BJ (cell line): ENCODE measurements at regions not wholly inside any gene's neighbourhood (a gene's known extent, or its start where the extent isn't known, plus 50 kb on each side); places are given as distances from the start of the nearest gene placed in this dataset.
A peak's percentile ranks its signal among the peaks of the same experiment; 100 is the strongest.

ENCODE experiments used
- CTCF ChIA-PET: fragments of 350-600 bp; formaldehyde crosslinking; extraction: SDS; loops from one replicate; lab custom pipeline; 2021; ENCODE audit warnings: antibody characterized with exemption, inconsistent platforms; lab: Yijun Ruan, JAX
- POLR2A ChIA-PET: fragments of 300-600 bp; sonication (Branson Sonifier 250); formaldehyde crosslinking; extraction: SDS; loops from one replicate; lab custom pipeline; 2021; ENCODE audit warnings: antibody characterized with exemption; lab: Charles Lee
- DNase-seq: peaks from one replicate; pipeline ENCODE4 v3.0.0-alpha.2; 2011; ENCODE audit warnings: low read depth
- H3K27me3 ChIP-seq: 2 replicates; pipeline ENCODE4 v1.6.0; 2011; ENCODE audit warnings: low read length; ENCODE audit not compliant: control insufficient read depth, insufficient read depth
- H3K36me3 ChIP-seq: 2 replicates; pipeline ENCODE4 v1.5.1; 2011; ENCODE audit warnings: low read length; ENCODE audit not compliant: control insufficient read depth, insufficient read depth
- H3K4me3 ChIP-seq: 2 replicates; pipeline ENCODE4 v1.5.1; 2011; ENCODE audit warnings: low read depth, mild to moderate bottlenecking, control low read depth, low read length
- TF ChIP-seq, protein P1 (sequence below): IDR thresholded peaks from 2 replicates; pipeline ENCODE4 v1.5.1; 2011; ENCODE audit warnings: low read depth, mild to moderate bottlenecking, control low read depth, inconsistent platforms, low read length, moderate library complexity; ENCODE audit not compliant: insufficient read depth

- Histone ChIP-seq H3K4me3 (no peak overlapping the region), H3K36me3 (no peaks in the 10 kb centered on the region), H3K27me3 (no peaks in the 10 kb centered on the region)
- ChIA-PET POLR2A (no interaction called here), CTCF (no interaction called here)
- TF ChIP-seq, protein P1, sequence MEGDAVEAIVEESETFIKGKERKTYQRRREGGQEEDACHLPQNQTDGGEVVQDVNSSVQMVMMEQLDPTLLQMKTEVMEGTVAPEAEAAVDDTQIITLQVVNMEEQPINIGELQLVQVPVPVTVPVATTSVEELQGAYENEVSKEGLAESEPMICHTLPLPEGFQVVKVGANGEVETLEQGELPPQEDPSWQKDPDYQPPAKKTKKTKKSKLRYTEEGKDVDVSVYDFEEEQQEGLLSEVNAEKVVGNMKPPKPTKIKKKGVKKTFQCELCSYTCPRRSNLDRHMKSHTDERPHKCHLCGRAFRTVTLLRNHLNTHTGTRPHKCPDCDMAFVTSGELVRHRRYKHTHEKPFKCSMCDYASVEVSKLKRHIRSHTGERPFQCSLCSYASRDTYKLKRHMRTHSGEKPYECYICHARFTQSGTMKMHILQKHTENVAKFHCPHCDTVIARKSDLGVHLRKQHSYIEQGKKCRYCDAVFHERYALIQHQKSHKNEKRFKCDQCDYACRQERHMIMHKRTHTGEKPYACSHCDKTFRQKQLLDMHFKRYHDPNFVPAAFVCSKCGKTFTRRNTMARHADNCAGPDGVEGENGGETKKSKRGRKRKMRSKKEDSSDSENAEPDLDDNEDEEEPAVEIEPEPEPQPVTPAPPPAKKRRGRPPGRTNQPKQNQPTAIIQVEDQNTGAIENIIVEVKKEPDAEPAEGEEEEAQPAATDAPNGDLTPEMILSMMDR, result no peak
- no peak for DNase-seq
Observed at GRCh38 chr2:84078471-84078870, 380.6 kb downstream of the SUCLG1 start.

GRCh38 chr2:84077496-84077895 is 381.6 kb downstream of the SUCLG1 start:
- POLR2A ChIA-PET, result no interaction called here
- no peak for DNase-seq

GRCh38 chr2:84071050-84071449 is 388.0 kb downstream of the SUCLG1 start:
- no peak overlapping the region for H3K4me3 ChIP-seq
- no peak for DNase-seq
- CTCF ChIA-PET, result no interaction called here
- TF ChIP-seq, protein P1, result no peak
- POLR2A ChIA-PET, result no interaction called here
- H3K27me3 ChIP-seq, result no peaks in the 10 kb centered on the region
- no peaks in the 10 kb centered on the region for H3K36me3 ChIP-seq

More at GRCh38 chr2:84077496-84077895, 381.6 kb downstream of the SUCLG1 start:
- TF ChIP-seq, protein P1, result peak; percentile 27
- no peaks in the 10 kb centered on the region for H3K27me3 ChIP-seq
- CTCF ChIA-PET, result no interaction called here
- H3K4me3 ChIP-seq, result no peak overlapping the region
- no peaks in the 10 kb centered on the region for H3K36me3 ChIP-seq

DNA sequence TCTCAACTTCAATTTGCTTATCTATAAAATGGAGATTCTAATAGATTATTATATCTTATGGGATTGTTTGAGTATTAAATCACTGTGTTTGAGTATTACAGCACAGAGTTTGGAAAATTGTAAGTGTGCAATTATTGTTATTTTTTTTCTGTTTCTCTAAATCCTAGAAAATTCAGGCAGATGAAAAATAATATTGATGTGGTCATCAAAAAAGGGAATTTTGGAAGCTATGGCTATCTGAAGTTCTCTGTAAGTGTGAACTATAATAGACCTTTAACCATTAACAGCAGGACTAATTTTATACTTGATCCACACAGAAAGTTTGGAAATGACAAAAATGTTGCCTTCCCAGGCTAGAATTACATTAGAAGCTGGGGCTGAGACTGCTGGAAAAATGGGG is 393.2 kb downstream of the SUCLG1 start:
- TF ChIP-seq, protein P1, result no peak
- Histone ChIP-seq H3K27me3 (no peaks in the 10 kb centered on the region), H3K36me3 (no peaks in the 10 kb centered on the region), H3K4me3 (no peak overlapping the region)
- DNase-seq, result no peak
- POLR2A ChIA-PET, result no interaction called here
- CTCF ChIA-PET, result no interaction called here

- TF ChIP-seq, protein P1, result no peak
- CTCF ChIA-PET, result no interaction called here
- no peaks in the 10 kb centered on the region for H3K36me3 ChIP-seq
- POLR2A ChIA-PET, result no interaction called here
- H3K27me3 ChIP-seq, result no peaks in the 10 kb centered on the region
- no peak overlapping the region for H3K4me3 ChIP-seq
- no peak for DNase-seq
Observed at GRCh38 chr2:84057917-84058560, 401.0 kb downstream of the SUCLG1 start.
